HepG2 (cell line): ENCODE measurements at regions not wholly inside any gene's neighbourhood (a gene's known extent, or its start where the extent isn't known, plus 50 kb on each side); places are given as distances from the start of the nearest gene placed in this dataset.

Experiments used
- ATAC-seq: fragments of 200-7000 bp; cut with Tn5 transposase; 3 replicates; pipeline ENCODE4 v1.9.1; 2020; ENCODE audit warnings: mild to moderate bottlenecking, moderate library complexity
- BruUV-seq: library from RNA; stranded (reverse); fragments of 400-500 nt; replicated peaks from 2 replicates; lab custom pipeline; 2021; lab: Mats Ljungman, UMichigan
- CTCF ChIA-PET: fragments of 300-600 bp; formaldehyde crosslinking; extraction: SDS; loops from one replicate; lab custom pipeline; 2021; ENCODE audit warnings: low total read pairs, inconsistent platforms, low intra/inter-chr PET ratio; lab: Yijun Ruan, JAX
- POLR2A ChIA-PET: fragments of 350-600 bp; sonication (Branson Sonifier 250); formaldehyde crosslinking; loops from one replicate; lab custom pipeline; 2020; ENCODE audit warnings: antibody characterized with exemption, inconsistent platforms; lab: Yijun Ruan, JAX
- DNase-seq: peaks from one replicate; pipeline ENCODE4 v3.0.0-alpha.2; 2015; ENCODE audit warnings: low spot score
- FAIRE-seq: peaks from 3 replicates; lab custom pipeline; 2011; peaks lifted over from hg19 to GRCh38; lab: Jason Lieb, UNC
- H2AFZ ChIP-seq: one replicate; pipeline ENCODE4 v1.6.1; 2011; ENCODE audit warnings: low read length, inconsistent platforms
- H3K27ac ChIP-seq: fragments of 300-600 bp; 3 replicates; pipeline ENCODE4 v1.8.0; 2011; ENCODE audit warnings: mixed run types, mild to moderate bottlenecking, mixed read lengths, low read length, inconsistent platforms; ENCODE audit not compliant: insufficient read depth; ENCODE audit errors: extremely low read length
- H3K27me3 ChIP-seq, 2 experiments: fragments of 200-600 bp in 1 of 2; 2 replicates in 1 of 2; 3 replicates in 1 of 2; pipeline versions ENCODE4 v1.6.0 to v1.8.0; 2011; ENCODE audit warnings: low read length in 2 of 2, mild to moderate bottlenecking in 2 of 2, moderate library complexity in 2 of 2, inconsistent platforms in 1 of 2; ENCODE audit not compliant: insufficient read depth in 2 of 2, control insufficient read depth in 1 of 2
- H3K36me3 ChIP-seq, 2 experiments: fragments of 200-600 bp in 1 of 2; replicated peaks in 1 of 2; 2 replicates in 1 of 2; 3 replicates in 1 of 2; pipeline versions ENCODE4 v1.5.1 to v1.8.0; 2011; ENCODE audit warnings: low read length in 2 of 2, inconsistent platforms in 1 of 2; ENCODE audit not compliant: insufficient read depth in 2 of 2, control insufficient read depth in 1 of 2
- H3K4me1 ChIP-seq: 2 replicates; pipeline ENCODE4 v1.5.1; 2012; ENCODE audit warnings: low read length, inconsistent platforms; ENCODE audit not compliant: insufficient read depth
- H3K4me2 ChIP-seq: 2 replicates; pipeline ENCODE4 v1.6.0; 2011; ENCODE audit warnings: low read depth, low read length, inconsistent platforms
- H3K4me3 ChIP-seq, 3 experiments: fragments of 200-600 bp in 1 of 3; sonication (generic), shearing (Covaris generic) in 1 of 3; replicated peaks in 1 of 3; 2 replicates each; pipeline ENCODE4 v1.5.1; 2011 to 2016; ENCODE audit warnings: low read length in 3 of 3, inconsistent platforms in 2 of 3, low read depth in 2 of 3, mild to moderate bottlenecking in 2 of 3, control low read depth in 1 of 3, mixed read lengths in 1 of 3; ENCODE audit not compliant: insufficient read depth in 1 of 3
- H3K79me2 ChIP-seq: one replicate; pipeline ENCODE4 v1.6.1; 2011; ENCODE audit warnings: low read length, inconsistent platforms; ENCODE audit not compliant: insufficient read depth
- H3K9ac ChIP-seq: 2 replicates; pipeline ENCODE4 v1.6.0; 2011; ENCODE audit warnings: mild to moderate bottlenecking, low read depth, low read length, inconsistent platforms; ENCODE audit not compliant: insufficient read depth
- H3K9me3 ChIP-seq: 2 replicates; pipeline ENCODE4 v1.5.1; 2012; ENCODE audit warnings: mild to moderate bottlenecking, low read length
- H4K20me1 ChIP-seq: 2 replicates; pipeline ENCODE4 v1.6.0; 2011; ENCODE audit warnings: inconsistent platforms, mild to moderate bottlenecking, low read length, moderate library complexity; ENCODE audit not compliant: insufficient read depth
- KLF9 ChIP-seq: IDR thresholded peaks from 2 replicates; pipeline ENCODE4 v1.6.1; 2016; ENCODE audit warnings: low read depth
- MTA1 ChIP-seq: sonication (generic); formaldehyde crosslinking; IDR thresholded peaks from 2 replicates; pipeline ENCODE4 v1.4.0; 2020; ENCODE audit warnings: missing genetic modification reagents, mild to moderate bottlenecking, borderline replicate concordance
- NCOA2 ChIP-seq: sonication (generic); formaldehyde crosslinking; IDR thresholded peaks from 2 replicates; pipeline ENCODE4 v1.8.0; 2022; ENCODE audit warnings: inconsistent platforms
- NR2F1 ChIP-seq, 2 experiments: fragments of 450-650 bp in 1 of 2; formaldehyde crosslinking in 1 of 2; IDR thresholded peaks; 2 replicates each; pipeline versions ENCODE4 v1.5.0 to v1.6.1; 2016 to 2020; ENCODE audit warnings: mild to moderate bottlenecking in 1 of 2, missing compliant biosample characterization in 1 of 2, missing genetic modification reagents in 1 of 2, moderate library complexity in 1 of 2
- PAF1 ChIP-seq: IDR thresholded peaks from 2 replicates; pipeline ENCODE4 v1.6.1; 2016; ENCODE audit warnings: missing genetic modification reagents, missing compliant biosample characterization
- PBX3 ChIP-seq: sonication (generic); formaldehyde crosslinking; IDR thresholded peaks from 2 replicates; pipeline ENCODE4 v1.8.1; 2023; ENCODE audit warnings: missing genetic modification reagents, inconsistent platforms, borderline replicate concordance
- PRDM10 ChIP-seq: sonication (generic); formaldehyde crosslinking; IDR thresholded peaks from 2 replicates; pipeline ENCODE4 v1.4.0; 2020; ENCODE audit warnings: low read depth, missing genetic modification reagents
- RBM39 ChIP-seq: fragments of 200-400 bp; formaldehyde crosslinking; IDR thresholded peaks from one replicate; pipeline ENCODE4 v1.6.1; 2018; ENCODE audit warnings: antibody characterized with exemption, mild to moderate bottlenecking, low read depth, low read length; ENCODE audit not compliant: poor library complexity, severe bottlenecking
- SP5 ChIP-seq: IDR thresholded peaks from 2 replicates; pipeline ENCODE4 v1.6.1; 2016; ENCODE audit warnings: low read depth, borderline replicate concordance
- SUZ12 ChIP-seq: fragments of 150-350 bp; IDR thresholded peaks from 2 replicates; pipeline ENCODE4 v1.6.1; 2014; ENCODE audit warnings: low read depth, low read length
- THAP7 ChIP-seq: sonication (generic); formaldehyde crosslinking; IDR thresholded peaks from 2 replicates; pipeline ENCODE4 v1.8.1; 2023; ENCODE audit warnings: mild to moderate bottlenecking, missing genetic modification reagents
- ZNF281 ChIP-seq: sonication (generic); formaldehyde crosslinking; IDR thresholded peaks from 2 replicates; pipeline ENCODE4 v1.4.0; 2020; ENCODE audit warnings: missing genetic modification reagents, borderline replicate concordance
- ZNF30 ChIP-seq: sonication (generic); formaldehyde crosslinking; IDR thresholded peaks from 2 replicates; pipeline ENCODE4 v1.5.0; 2020; ENCODE audit warnings: mild to moderate bottlenecking, missing genetic modification reagents
- ZNF510 ChIP-seq: sonication (generic); formaldehyde crosslinking; IDR thresholded peaks from 2 replicates; pipeline ENCODE4 v1.4.0; 2020; ENCODE audit warnings: low read depth, mild to moderate bottlenecking, missing genetic modification reagents
- ZNF703 ChIP-seq: sonication (generic); formaldehyde crosslinking; IDR thresholded peaks from 2 replicates; pipeline ENCODE4 v1.5.1; 2020; ENCODE audit warnings: missing genetic modification reagents, mild to moderate bottlenecking, moderate library complexity, borderline replicate concordance
- WGBS: methylation state at CpG from one replicate; pipeline ENCODE4 v1.1.6; 2017; ENCODE audit warnings: low lambda C conversion rate; 5-methylcytosine and 5-hydroxymethylcytosine counted together
- in situ Hi-C: cut with HindIII; loops from 2 replicates; pipeline ENCODE4 v1.10.0; 2017; ENCODE audit warnings: low pct_unique_long_range_greater_than_20kb; ENCODE audit not compliant: extremely low pct_ligation_motif_present
- intact Hi-C: fragments of 100-400 bp; cut with micrococcal nuclease; formaldehyde crosslinking; loops from one replicate; pipeline ENCODE4 v1.10.0; 2022; ENCODE audit not compliant: unreplicated experiment

GRCh38 chr2:151056870-151057269, 204.8 kb downstream of the RBM43 start:
- in situ Hi-C loops, result loop anchor here (10.0 kb wide), 1 partner anchor 1462 kb away; no protein-coding TSS in a partner anchor
- no peaks in the 10 kb centered on the region for H3K9me3 ChIP-seq
- H3K27ac ChIP-seq, result no peak overlapping the region
- POLR2A ChIA-PET, result no interaction called here
- H3K36me3 ChIP-seq, result no peaks in the 10 kb centered on the region
- H3K9ac ChIP-seq, result no peak overlapping the region
- no peaks in the 10 kb centered on the region for H4K20me1 ChIP-seq
- 1% methylated on average over 1 of the region's 1 CpG for WGBS
- DNase-seq (no peak), FAIRE-seq (no peak), ATAC-seq (no peak)
- H3K4me2 ChIP-seq, result no peak overlapping the region
- no peak overlapping the region for H2AFZ ChIP-seq
- no TSS peak for BruUV-seq
- CTCF ChIA-PET, result no interaction called here
- H3K4me1 ChIP-seq, result no peaks in the 10 kb centered on the region
- no peaks in the 10 kb centered on the region for H3K79me2 ChIP-seq
- intact Hi-C loops, result no loop called here
- no peaks in the 10 kb centered on the region for H3K27me3 ChIP-seq
- H3K4me3 ChIP-seq, result no peak overlapping the region
- TF ChIP-seq THAP7 (CRISPR knock-in tag), result no peak
- no peak for TF ChIP-seq ZNF703 (CRISPR knock-in tag)
- no peak for TF ChIP-seq KLF9
- TF ChIP-seq NR2F1 (CRISPR knock-in tag; IDR thresholded peaks at IDR 0.05), result no peak
- no peak for TF ChIP-seq SP5 (CRISPR knock-in tag)
- no peak for TF ChIP-seq PAF1
- TF ChIP-seq SUZ12, result no peak
- TF ChIP-seq ZNF281, result no peak
- TF ChIP-seq PRDM10 (CRISPR knock-in tag), result no peak
- no peak for TF ChIP-seq RBM39
- no peak for TF ChIP-seq PBX3 (CRISPR knock-in tag)
- TF ChIP-seq MTA1 (CRISPR knock-in tag), result no peak
- TF ChIP-seq NCOA2 (CRISPR knock-in tag), result no peak
- no peak for TF ChIP-seq ZNF30 (CRISPR knock-in tag)
- no peak for TF ChIP-seq ZNF510 (CRISPR knock-in tag)
